SK-N-SH (cell line): ENCODE measurements at regions not wholly inside any gene's neighbourhood (a gene's known extent, or its start where the extent isn't known, plus 50 kb on each side); places are given as distances from the start of the nearest gene placed in this dataset.

Experiments used
- CTCF ChIA-PET: fragments of 300-600, 350-600 bp; formaldehyde crosslinking; extraction: SDS; loops from one replicate; lab custom pipeline; 2021; lab: Yijun Ruan, JAX
- POLR2A ChIA-PET: fragments of 350-600 bp; sonication (Branson Sonifier 250); formaldehyde crosslinking; extraction: SDS; loops from one replicate; lab custom pipeline; 2020; ENCODE audit warnings: antibody characterized with exemption, inconsistent platforms; lab: Yijun Ruan, JAX
- DNase-seq: peaks from one replicate; pipeline ENCODE4 v3.0.0; 2012
- H2AFZ ChIP-seq: fragments of 200-600 bp; sonication (generic); 2 replicates; pipeline ENCODE4 v1.8.1; 2016; ENCODE audit warnings: antibody characterized with exemption, mild to moderate bottlenecking, low read depth
- H3F3A ChIP-seq: fragments of 200-600 bp; sonication (generic); replicated peaks from 2 replicates; pipeline ENCODE3; 2016; ENCODE audit warnings: antibody characterized with exemption, mild to moderate bottlenecking; ENCODE audit not compliant: insufficient read depth
- H3K27ac ChIP-seq, 2 experiments: fragments of 200-500 bp in 1 of 2; fragments of 200-600 bp in 1 of 2; sonication (Bioruptor generic) in 1 of 2; sonication (generic), shearing (Covaris generic) in 1 of 2; 2 replicates each; pipeline versions ENCODE4 v1.5.1 to v1.6.1; 2014 to 2016; ENCODE audit warnings: low read depth in 2 of 2, inconsistent platforms in 1 of 2, low read length in 1 of 2, mild to moderate bottlenecking in 1 of 2, mixed read lengths in 1 of 2
- H3K27me3 ChIP-seq: fragments of 200-600 bp; sonication (generic), shearing (Covaris generic); 2 replicates; pipeline ENCODE4 v1.6.1; 2016; ENCODE audit warnings: mixed run types; ENCODE audit not compliant: insufficient read depth
- H3K36me3 ChIP-seq, 2 experiments: fragments of 200-500 bp in 1 of 2; fragments of 200-600 bp in 1 of 2; sonication (Bioruptor generic) in 1 of 2; sonication (generic) in 1 of 2; replicated peaks in 1 of 2; 2 replicates each; pipeline versions ENCODE3 to v1.5.1; 2014 to 2016; ENCODE audit warnings: low read length in 1 of 2, mild to moderate bottlenecking in 1 of 2; ENCODE audit not compliant: insufficient read depth in 2 of 2, control insufficient read depth in 1 of 2
- H3K4me1 ChIP-seq, 2 experiments: fragments of 200-500 bp in 1 of 2; fragments of 200-600 bp in 1 of 2; sonication (Bioruptor generic) in 1 of 2; sonication (generic), shearing (Covaris generic) in 1 of 2; 2 replicates each; pipeline versions ENCODE4 v1.5.1 to v1.6.1; 2014 to 2016; ENCODE audit warnings: low read depth in 1 of 2, low read length in 1 of 2, mixed run types in 1 of 2; ENCODE audit not compliant: insufficient read depth in 2 of 2, control insufficient read depth in 1 of 2
- H3K4me2 ChIP-seq: fragments of 200-600 bp; sonication (generic), shearing (Covaris generic); 2 replicates; pipeline ENCODE4 v1.6.1; 2017; ENCODE audit warnings: mixed run types
- H3K4me3 ChIP-seq, 2 experiments: fragments of 200-500 bp in 1 of 2; fragments of 200-600 bp in 1 of 2; sonication (Bioruptor generic) in 1 of 2; sonication (generic), shearing (Covaris generic) in 1 of 2; 2 replicates each; pipeline versions ENCODE4 v1.5.1 to v1.8.1; 2014 to 2016; ENCODE audit warnings: low read depth in 2 of 2, inconsistent platforms in 1 of 2, low read length in 1 of 2, mild to moderate bottlenecking in 1 of 2, mixed read lengths in 1 of 2, moderate library complexity in 1 of 2
- H3K79me2 ChIP-seq: fragments of 200-600 bp; sonication (generic); 2 replicates; pipeline ENCODE4 v1.8.1; 2017; ENCODE audit warnings: mild to moderate bottlenecking; ENCODE audit not compliant: insufficient read depth
- H3K9ac ChIP-seq: fragments of 200-600 bp; sonication (generic); 2 replicates; pipeline ENCODE4 v1.6.1; 2017; ENCODE audit warnings: mixed run types
- H3K9me2 ChIP-seq: fragments of 200-600 bp; sonication (generic); 2 replicates; pipeline ENCODE4 v1.6.1; 2017; ENCODE audit warnings: mixed run types
- H3K9me3 ChIP-seq: fragments of 200-600 bp; sonication (generic); 2 replicates; pipeline ENCODE4 v1.6.1; 2017; ENCODE audit warnings: mixed run types, mild to moderate bottlenecking, moderate library complexity
- H4K20me1 ChIP-seq: fragments of 200-600 bp; sonication (generic); 2 replicates; pipeline ENCODE4 v1.6.1; 2017; ENCODE audit warnings: mild to moderate bottlenecking, mixed run types; ENCODE audit not compliant: insufficient read depth
- ELF1 ChIP-seq: IDR thresholded peaks from 2 replicates; pipeline ENCODE4 v1.4.0; 2012
- EP300 ChIP-seq, 2 experiments: IDR thresholded peaks; 2 replicates each; pipeline versions ENCODE4 v1.4.0 to v1.6.1; 2012; ENCODE audit warnings: borderline replicate concordance in 1 of 2, low read depth in 1 of 2, low read length in 1 of 2
- FOSL2 ChIP-seq: IDR thresholded peaks from 2 replicates; pipeline ENCODE4 v1.4.0; 2012; ENCODE audit warnings: low read depth, mild to moderate bottlenecking, moderate library complexity, borderline replicate concordance
- FOXM1 ChIP-seq: IDR thresholded peaks from 2 replicates; pipeline ENCODE4 v1.4.0; 2012; ENCODE audit warnings: low read depth, mild to moderate bottlenecking
- GABPA ChIP-seq: IDR thresholded peaks from 2 replicates; pipeline ENCODE4 v1.4.0; 2012; ENCODE audit warnings: low read depth, mild to moderate bottlenecking
- GATA2 ChIP-seq: sonication (generic); formaldehyde crosslinking; IDR thresholded peaks from 2 replicates; pipeline ENCODE4 v1.5.0; 2020; ENCODE audit warnings: mild to moderate bottlenecking, missing genetic modification reagents
- IRF3 ChIP-seq: fragments of 150-350 bp; IDR thresholded peaks from 2 replicates; pipeline ENCODE4 v1.6.1; 2016; ENCODE audit warnings: mild to moderate bottlenecking, low read depth, low read length
- JUND ChIP-seq: IDR thresholded peaks from 2 replicates; pipeline ENCODE4 v1.4.0; 2012
- MAX ChIP-seq: IDR thresholded peaks from 2 replicates; pipeline ENCODE4 v1.4.0; 2012; ENCODE audit warnings: low read depth
- MXI1 ChIP-seq: IDR thresholded peaks from 2 replicates; pipeline ENCODE4 v1.6.1; 2012; ENCODE audit warnings: mild to moderate bottlenecking, low read depth, low read length, improper control_type of control experiment
- NRF1 ChIP-seq: IDR thresholded peaks from 2 replicates; pipeline ENCODE4 v1.6.1; 2012; ENCODE audit warnings: low read depth, mild to moderate bottlenecking, low read length
- RAD21 ChIP-seq: IDR thresholded peaks from 2 replicates; pipeline ENCODE4 v1.6.1; 2012; ENCODE audit warnings: mild to moderate bottlenecking, low read length
- RCOR1 ChIP-seq: fragments of 150-350 bp; IDR thresholded peaks from 2 replicates; pipeline ENCODE4 v1.6.1; 2017; ENCODE audit warnings: antibody characterized with exemption, low read length
- RXRA ChIP-seq: IDR thresholded peaks from 2 replicates; pipeline ENCODE4 v1.4.0; 2012; ENCODE audit warnings: low read depth, mild to moderate bottlenecking, borderline replicate concordance
- SMC3 ChIP-seq: IDR thresholded peaks from 2 replicates; pipeline ENCODE4 v1.6.1; 2012; ENCODE audit warnings: low read depth, low read length, improper control_type of control experiment
- TCF12 ChIP-seq: IDR thresholded peaks from 2 replicates; pipeline ENCODE4 v1.4.0; 2012
- USF2 ChIP-seq: fragments of 150-350 bp; IDR thresholded peaks from 2 replicates; pipeline ENCODE4 v1.6.1; 2017; ENCODE audit warnings: antibody characterized with exemption, low read length, low read depth, borderline replicate concordance
- YY1 ChIP-seq: IDR thresholded peaks from 2 replicates; pipeline ENCODE4 v1.4.0; 2012; ENCODE audit warnings: low read depth, mild to moderate bottlenecking
- WGBS: methylation state at CpG from one replicate; pipeline ENCODE4 v1.1.6; 2017; ENCODE audit warnings: low lambda C conversion rate; 5-methylcytosine and 5-hydroxymethylcytosine counted together

- Histone ChIP-seq H3K27me3 (no peaks in the 10 kb centered on the region), H3K9me3 (no peaks in the 10 kb centered on the region), H3K36me3 (no peaks in the 10 kb centered on the region), H3K9ac (no peak overlapping the region), H3K4me2 (no peak overlapping the region), H2AFZ (no peak overlapping the region), H3K27ac (no peak overlapping the region), H3K4me3 (no peak overlapping the region), H4K20me1 (no peaks in the 10 kb centered on the region), H3K79me2 (no peaks in the 10 kb centered on the region), H3K4me1 (no peaks in the 10 kb centered on the region), H3K9me2 (no peaks in the 10 kb centered on the region), H3F3A (no peaks in the 10 kb centered on the region)
- TF ChIP-seq IRF3 (no peak), RAD21 (no peak), JUND (no peak), ELF1 (no peak), SMC3 (no peak), FOSL2 (no peak), TCF12 (no peak), GABPA (no peak), MXI1 (no peak), EP300 (IDR thresholded peaks at IDR 0.05; ENCODE audit: borderline replicate concordance in 1 of 2, low read depth in 1 of 2, low read length in 1 of 2) (no peak), MAX (no peak), USF2 (no peak), NRF1 (no peak), YY1 (no peak), FOXM1 (no peak), GATA2 (CRISPR knock-in tag) (no peak)
- POLR2A ChIA-PET = no interaction called here
- CTCF ChIA-PET = no interaction called here
- no peak for DNase-seq
- WGBS = 8% methylated on average over 4 of the region's 4 CpGs
These were observed 417.0 kb upstream of the PFKP start for GRCh38 chr10:2650328-2650727.

- WGBS = 46% methylated on average over 4 of the region's 4 CpGs
- no peaks in the 10 kb centered on the region for H3K9me2 ChIP-seq
- H3K27me3 ChIP-seq = no peaks in the 10 kb centered on the region
- no peaks in the 10 kb centered on the region for H3K79me2 ChIP-seq
- CTCF ChIA-PET = interaction anchor here (0.6 to 1.3 kb wide), 2 partner anchors 21 to 62 kb away, joined by 3 to 4 read pairs; no protein-coding TSS in a partner anchor
- H3K9me3 ChIP-seq = no peaks in the 10 kb centered on the region
- H3F3A ChIP-seq = no peaks in the 10 kb centered on the region
- no peaks in the 10 kb centered on the region for H4K20me1 ChIP-seq
- DNase-seq = no peak
- no peak overlapping the region for H2AFZ ChIP-seq
- TF ChIP-seq NRF1 = no peak
- TF ChIP-seq MAX = no peak
- no peak for TF ChIP-seq GATA2 (CRISPR knock-in tag)
- no peak for TF ChIP-seq RXRA
- no peak for TF ChIP-seq YY1
- no peak for TF ChIP-seq ELF1
- TF ChIP-seq FOSL2 = no peak
- no peak for TF ChIP-seq SMC3
- TF ChIP-seq RCOR1 = no peak
- TF ChIP-seq, all 33 proteins: peak for 0
- H3K4me2 ChIP-seq = no peak overlapping the region
- H3K4me3 ChIP-seq = no peak overlapping the region
- POLR2A ChIA-PET = no interaction called here
- no peak overlapping the region for H3K9ac ChIP-seq
- H3K27ac ChIP-seq = no peak overlapping the region
- H3K36me3 ChIP-seq = no peaks in the 10 kb centered on the region
- no peaks in the 10 kb centered on the region for H3K4me1 ChIP-seq
These were observed 426.3 kb upstream of the PFKP start for GRCh38 chr10:2641028-2641427.
